CD4-positive, alpha-beta memory T cell (primary cell): ENCODE measurements at regions not wholly inside any gene's neighbourhood (a gene's known extent, or its start where the extent isn't known, plus 50 kb on each side); places are given as distances from the start of the nearest gene placed in this dataset.

ENCODE experiments used
- CTCF ChIA-PET: fragments of 350-600 bp; sonication (Branson Sonifier 250); formaldehyde crosslinking; loops from one replicate; lab custom pipeline; 2021; ENCODE audit warnings: inconsistent platforms; ENCODE audit not compliant: partially characterized antibody; lab: Charles Lee
- POLR2A ChIA-PET: fragments of 350-600 bp; sonication (Branson Sonifier 250); formaldehyde crosslinking; loops from one replicate; lab custom pipeline; 2021; ENCODE audit not compliant: partially characterized antibody; lab: Charles Lee
- DNase-seq, 5 donors: peaks; one replicate each; pipeline versions ENCODE4 v3.0.0 to v3.0.0-alpha.2; 2020 to 2022; ENCODE audit warnings: mixed read lengths in 1 of 5
- H3K27ac ChIP-seq: one replicate; pipeline ENCODE4 v1.7.0; 2013; ENCODE audit warnings: low read depth, low read length
- H3K27me3 ChIP-seq: 2 replicates; pipeline ENCODE4 v1.7.0; 2013; ENCODE audit warnings: mild to moderate bottlenecking, low read length, moderate library complexity; ENCODE audit not compliant: insufficient read depth
- H3K36me3 ChIP-seq: 2 replicates; pipeline ENCODE4 v1.7.0; 2013; ENCODE audit warnings: mild to moderate bottlenecking, low read length, moderate library complexity; ENCODE audit not compliant: insufficient read depth
- H3K4me1 ChIP-seq: 2 replicates; pipeline ENCODE4 v1.7.0; 2013; ENCODE audit warnings: mild to moderate bottlenecking, low read length, moderate library complexity; ENCODE audit not compliant: insufficient read depth
- H3K4me3 ChIP-seq, 2 donors: one replicate each; pipeline ENCODE4 v1.7.0; 2013; ENCODE audit warnings: low read length in 2 of 2, mild to moderate bottlenecking in 1 of 2
- H3K9me3 ChIP-seq, 2 donors: one replicate each; pipeline ENCODE4 v1.7.0; 2013; ENCODE audit warnings: low read length in 2 of 2, control low read depth in 1 of 2; ENCODE audit not compliant: control insufficient read depth in 1 of 2
- H3K27ac Mint-ChIP-seq, 7 donors: one replicate each; pipeline ENCODE4 v1.8.0; 2020 to 2021; ENCODE audit warnings: mixed read lengths in 7 of 7, mild to moderate bottlenecking in 6 of 7, inconsistent platforms in 3 of 7, moderate library complexity in 3 of 7
- H3K27me3 Mint-ChIP-seq, 2 donors: one replicate each; pipeline ENCODE4 v1.8.0; 2020 to 2021; ENCODE audit warnings: mixed read lengths in 2 of 2
- H3K36me3 Mint-ChIP-seq, 2 donors: one replicate each; pipeline ENCODE4 v1.8.0; 2020 to 2021; ENCODE audit warnings: mixed read lengths in 2 of 2, inconsistent platforms in 1 of 2, mild to moderate bottlenecking in 1 of 2
- H3K4me1 Mint-ChIP-seq, 4 donors: one replicate each; pipeline ENCODE4 v1.8.0; 2020 to 2021; ENCODE audit warnings: mixed read lengths in 4 of 4, mild to moderate bottlenecking in 1 of 4
- H3K4me3 Mint-ChIP-seq, 8 donors: one replicate each; pipeline ENCODE4 v1.8.0; 2020 to 2021; ENCODE audit warnings: mixed read lengths in 8 of 8, mild to moderate bottlenecking in 7 of 8, moderate library complexity in 6 of 8, inconsistent platforms in 3 of 8
- H3K9me3 Mint-ChIP-seq, 8 donors: one replicate each; pipeline ENCODE4 v1.8.0; 2020 to 2021; ENCODE audit warnings: mixed read lengths in 8 of 8, mild to moderate bottlenecking in 5 of 8, inconsistent platforms in 3 of 8, moderate library complexity in 1 of 8
- intact Hi-C: fragments of 100-400 bp; cut with micrococcal nuclease; formaldehyde crosslinking; loops from one replicate; pipeline ENCODE4 v1.15.1; 2023

GRCh38 chr22:49721211-49721763 is 106.4 kb downstream of the BRD1 start:
- Histone ChIP-seq H3K36me3 (no peaks in the 10 kb centered on the region), H3K27me3 (no peaks in the 10 kb centered on the region), H3K4me3 (no peak overlapping the region), H3K4me1 (peaks cover 13% of the 10 kb centered on the region), H3K27ac (no peak overlapping the region), H3K9me3 (no peaks in the 10 kb centered on the region)
- no peak for DNase-seq
- Mint-ChIP-seq H3K4me1 (peaks cover 6 to 11% (median 9%) of the 10 kb centered on the region in 4 donors), H3K27me3 (peaks cover 0 to 1% of the 10 kb centered on the region in 2 donors), H3K9me3 (no peaks in the 10 kb centered on the region), H3K4me3 (no peak overlapping the region), H3K36me3 (no peaks in the 10 kb centered on the region), H3K27ac (no peak overlapping the region)
- CTCF ChIA-PET, result interaction anchor here (1.0 kb wide), 1 partner anchor 9 kb away, joined by 3 read pairs; no protein-coding TSS in a partner anchor
- POLR2A ChIA-PET, result no interaction called here
- intact Hi-C loops, result loop anchor here (10.0 kb wide), 1 partner anchor 416 kb away; no protein-coding TSS in a partner anchor

GRCh38 chr22:49720279-49720959 is 107.3 kb downstream of the BRD1 start:
- no peak overlapping the region for H3K4me3 Mint-ChIP-seq
- Histone ChIP-seq H3K9me3 (no peaks in the 10 kb centered on the region), H3K27ac (no peak overlapping the region), H3K4me1 (peaks cover 13% of the 10 kb centered on the region), H3K4me3 (no peak overlapping the region), H3K36me3 (no peaks in the 10 kb centered on the region), H3K27me3 (no peaks in the 10 kb centered on the region)
- H3K27me3 Mint-ChIP-seq, result peaks cover 0 to 1% of the 10 kb centered on the region in 2 donors
- no peaks in the 10 kb centered on the region for H3K9me3 Mint-ChIP-seq
- intact Hi-C loops, result loop anchor here (10.0 kb wide), 1 partner anchor 416 kb away; no protein-coding TSS in a partner anchor
- no peaks in the 10 kb centered on the region for H3K36me3 Mint-ChIP-seq
- DNase-seq, result no peak
- no peak overlapping the region for H3K27ac Mint-ChIP-seq
- CTCF ChIA-PET, result no interaction called here
- POLR2A ChIA-PET, result no interaction called here
- H3K4me1 Mint-ChIP-seq, result peaks cover 6 to 11% (median 9%) of the 10 kb centered on the region in 4 donors

GRCh38 chr22:49719046-49719445 is 108.6 kb downstream of the BRD1 start:
- H3K9me3 Mint-ChIP-seq, result no peaks in the 10 kb centered on the region

GRCh38 chr22:49718396-49718795 is 109.3 kb downstream of the BRD1 start:
- Mint-ChIP-seq H3K27me3 (no peaks in the 10 kb centered on the region), H3K36me3 (no peaks in the 10 kb centered on the region), H3K9me3 (no peaks in the 10 kb centered on the region), H3K27ac (no peak overlapping the region), H3K4me1 (peaks cover 0 to 3% (median 2%) of the 10 kb centered on the region in 4 donors), H3K4me3 (no peak overlapping the region)
- CTCF ChIA-PET, result no interaction called here
- no peak overlapping the region for H3K27ac ChIP-seq
- H3K9me3 ChIP-seq, result no peaks in the 10 kb centered on the region
- POLR2A ChIA-PET, result no interaction called here
- no peaks in the 10 kb centered on the region for H3K4me1 ChIP-seq
- no peaks in the 10 kb centered on the region for H3K27me3 ChIP-seq
- DNase-seq, result no peak
- intact Hi-C loops, result no loop called here
- no peaks in the 10 kb centered on the region for H3K36me3 ChIP-seq
- no peak overlapping the region for H3K4me3 ChIP-seq

More at GRCh38 chr22:49719046-49719445, 108.6 kb downstream of the BRD1 start:
- CTCF ChIA-PET, result no interaction called here
- peak overlapping the region in 1 of 7 donors; percentile 52 for H3K27ac Mint-ChIP-seq
- DNase-seq, result no peak
- POLR2A ChIA-PET, result no interaction called here
- Histone ChIP-seq H3K4me1 (peaks cover 3% of the 10 kb centered on the region), H3K9me3 (no peaks in the 10 kb centered on the region), H3K4me3 (no peak overlapping the region), H3K36me3 (no peaks in the 10 kb centered on the region), H3K27me3 (no peaks in the 10 kb centered on the region), H3K27ac (no peak overlapping the region)
- H3K27me3 Mint-ChIP-seq, result peaks cover 0 to 1% of the 10 kb centered on the region in 2 donors
- intact Hi-C loops, result no loop called here
- no peaks in the 10 kb centered on the region for H3K36me3 Mint-ChIP-seq
- peaks cover 6 to 9% (median 8%) of the 10 kb centered on the region in 4 donors for H3K4me1 Mint-ChIP-seq
- H3K4me3 Mint-ChIP-seq, result no peak overlapping the region

- no peaks in the 10 kb centered on the region for H3K27me3 ChIP-seq
- Mint-ChIP-seq H3K4me3 (no peak overlapping the region), H3K27me3 (no peaks in the 10 kb centered on the region), H3K4me1 (no peaks in the 10 kb centered on the region), H3K9me3 (peaks cover 0 to 1% (median 0%) of the 10 kb centered on the region in 8 donors), H3K36me3 (no peaks in the 10 kb centered on the region), H3K27ac (no peak overlapping the region)
- ChIA-PET POLR2A (no interaction called here), CTCF (no interaction called here)
- H3K36me3 ChIP-seq, result no peaks in the 10 kb centered on the region
- no peaks in the 10 kb centered on the region for H3K4me1 ChIP-seq
- H3K4me3 ChIP-seq, result no peak overlapping the region
- intact Hi-C loops, result no loop called here
- H3K9me3 ChIP-seq, result no peaks in the 10 kb centered on the region
- H3K27ac ChIP-seq, result no peak overlapping the region
- no peak for DNase-seq
Measured at GRCh38 chr22:49717322-49717919, 110.3 kb downstream of the BRD1 start.

- CTCF ChIA-PET, result no interaction called here
- POLR2A ChIA-PET, result no interaction called here
- intact Hi-C loops, result no loop called here
- Histone ChIP-seq H3K4me1 (no peaks in the 10 kb centered on the region), H3K36me3 (no peaks in the 10 kb centered on the region), H3K4me3 (no peak overlapping the region), H3K27me3 (no peaks in the 10 kb centered on the region), H3K9me3 (no peaks in the 10 kb centered on the region), H3K27ac (no peak overlapping the region)
- Mint-ChIP-seq H3K36me3 (no peaks in the 10 kb centered on the region), H3K9me3 (peaks cover 0 to 3% (median 0%) of the 10 kb centered on the region in 8 donors), H3K27ac (no peak overlapping the region), H3K27me3 (peaks cover 5% of the 10 kb centered on the region in 2 donors), H3K4me3 (no peak overlapping the region), H3K4me1 (no peaks in the 10 kb centered on the region)
- no peak for DNase-seq
Measured at GRCh38 chr22:49716441-49716840, 111.2 kb downstream of the BRD1 start.

GRCh38 chr22:49715450-49715849 is 112.2 kb downstream of the BRD1 start:
- H3K36me3 ChIP-seq, result no peaks in the 10 kb centered on the region
- DNase-seq, result no peak
- no peaks in the 10 kb centered on the region for H3K9me3 ChIP-seq
- Mint-ChIP-seq H3K27ac (no peak overlapping the region), H3K9me3 (peaks cover 0 to 11% (median 2%) of the 10 kb centered on the region in 8 donors), H3K4me3 (no peak overlapping the region), H3K36me3 (peaks cover 2 to 4% of the 10 kb centered on the region in 2 donors), H3K4me1 (no peaks in the 10 kb centered on the region), H3K27me3 (peaks cover 14% of the 10 kb centered on the region in 2 donors)
- H3K27me3 ChIP-seq, result no peaks in the 10 kb centered on the region
- CTCF ChIA-PET, result no interaction called here
- intact Hi-C loops, result no loop called here
- POLR2A ChIA-PET, result no interaction called here
- H3K4me3 ChIP-seq, result no peak overlapping the region
- H3K27ac ChIP-seq, result no peak overlapping the region
- H3K4me1 ChIP-seq, result no peaks in the 10 kb centered on the region
